ENCODE measurements at regions not wholly inside any gene's neighbourhood (a gene's known extent, or its start where the extent isn't known, plus 50 kb on each side); places are given as distances from the start of the nearest gene placed in this dataset.

- H3K4me3 ChIP-seq (ENCODE audit: control insufficient read depth, low read depth, low read length) = no peak overlapping the region
- TF ChIP-seq CTCF (conservative IDR thresholded peaks at IDR 0.05; ENCODE audit: control insufficient read depth, insufficient read depth, low read depth, low read length) = no peak
Measured at GRCh38 chr3:27574438-27574795, 90.2 kb upstream of the SLC4A7 start.

DNA sequence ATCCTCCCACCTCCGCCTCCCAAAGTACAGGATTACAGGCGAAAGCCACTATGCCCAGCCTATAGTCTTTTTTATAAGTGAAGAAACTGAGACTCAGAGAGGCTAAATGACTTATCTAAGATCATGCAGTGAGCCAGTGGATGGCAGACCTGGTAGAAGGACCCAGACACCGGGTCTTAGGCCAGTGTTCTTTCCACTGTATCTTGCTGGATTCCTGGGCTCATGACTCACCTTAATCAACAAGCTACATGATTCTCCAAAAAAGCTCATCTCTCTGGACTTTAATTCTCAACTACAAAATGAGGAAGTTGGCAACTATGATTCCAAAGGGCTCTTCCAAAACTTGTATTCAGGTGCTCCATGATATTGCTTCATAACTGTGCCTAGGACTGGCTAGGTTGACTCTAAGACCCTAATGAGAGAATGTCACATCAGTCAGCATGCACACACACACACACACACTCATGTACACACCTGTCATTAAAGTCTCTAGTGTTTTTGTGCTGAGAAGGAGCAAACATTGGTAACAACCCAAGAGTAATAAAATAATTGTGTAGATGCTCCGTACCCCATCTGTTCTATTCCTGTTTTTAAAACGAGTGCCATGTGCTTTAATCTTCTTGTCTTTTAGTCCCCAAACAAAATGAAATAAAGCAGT, 89.7 kb upstream of the SLC4A7 start:
- no peak for TF ChIP-seq CTCF (conservative IDR thresholded peaks at IDR 0.05; ENCODE audit: control insufficient read depth, insufficient read depth, low read depth, low read length)
- H3K4me3 ChIP-seq (ENCODE audit: control insufficient read depth, low read depth, low read length) = no peak overlapping the region
- peak; percentile 31 for DNase-seq (ENCODE audit: low read depth)

More at GRCh38 chr3:27574438-27574795, 90.2 kb upstream of the SLC4A7 start:
- DNase-seq (ENCODE audit: low read depth) = no peak

- no peak for TF ChIP-seq CTCF (conservative IDR thresholded peaks at IDR 0.05; ENCODE audit: control insufficient read depth, insufficient read depth, low read depth, low read length)
Measured at GRCh38 chr3:27573138-27573537, 89.0 kb upstream of the SLC4A7 start.

DNA sequence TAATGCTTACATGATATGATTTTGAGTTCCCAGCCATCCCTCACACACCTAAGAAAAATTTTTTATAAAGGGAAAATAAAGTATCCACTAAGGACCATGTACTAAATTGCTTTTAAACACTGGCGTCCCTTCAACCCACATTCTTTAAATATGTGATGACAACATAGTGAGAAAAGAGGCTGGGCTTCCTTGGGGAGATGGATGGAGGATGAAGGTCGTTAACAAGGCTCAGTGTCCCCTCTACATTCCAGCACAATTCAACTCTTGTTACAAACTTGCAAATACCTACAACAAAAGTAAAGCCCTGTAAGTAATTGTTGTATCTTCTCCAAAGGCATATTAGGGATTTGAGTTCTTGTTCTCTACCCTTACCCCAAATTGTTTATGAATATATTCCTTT, 87.2 kb upstream of the SLC4A7 start:
- H3K4me3 ChIP-seq (ENCODE audit: control insufficient read depth, low read depth, low read length) = no peak overlapping the region
- DNase-seq (ENCODE audit: low read depth) = no peak
- no peak for TF ChIP-seq CTCF (conservative IDR thresholded peaks at IDR 0.05; ENCODE audit: control insufficient read depth, insufficient read depth, low read depth, low read length)

More at GRCh38 chr3:27573138-27573537, 89.0 kb upstream of the SLC4A7 start:
- DNase-seq (ENCODE audit: low read depth) = no peak
- H3K4me3 ChIP-seq (ENCODE audit: control insufficient read depth, low read depth, low read length) = no peak overlapping the region

GRCh38 chr3:27570421-27571106, 86.4 kb upstream of the SLC4A7 start:
- no peak for DNase-seq (ENCODE audit: low read depth)
- no peak overlapping the region for H3K4me3 ChIP-seq (ENCODE audit: control insufficient read depth, low read depth, low read length)
- TF ChIP-seq CTCF (conservative IDR thresholded peaks at IDR 0.05; ENCODE audit: control insufficient read depth, insufficient read depth, low read depth, low read length) = no peak

DNA sequence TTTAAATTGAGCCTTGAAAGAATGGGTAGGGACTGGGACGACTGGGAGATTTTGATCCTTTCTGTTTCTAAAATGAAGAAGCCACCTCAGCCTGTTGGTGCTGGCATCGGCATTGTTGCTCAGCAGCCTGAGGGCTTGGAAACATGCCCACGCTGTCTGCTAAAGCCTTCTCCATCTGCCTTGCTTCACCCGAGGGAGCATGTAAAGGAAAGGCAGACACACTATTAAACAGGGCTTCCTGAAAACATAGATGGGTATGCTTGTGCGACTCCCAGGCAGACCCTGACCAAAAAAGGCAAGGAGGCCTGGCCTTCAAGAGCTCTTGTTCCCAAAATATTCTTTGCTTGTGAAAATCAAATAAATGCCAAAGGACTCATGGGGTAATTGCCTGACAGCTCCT, 84.2 kb upstream of the SLC4A7 start:
- H3K4me3 ChIP-seq (ENCODE audit: control insufficient read depth, low read depth, low read length) = no peak overlapping the region
- DNase-seq (ENCODE audit: low read depth) = peak; percentile 48
- no peak for TF ChIP-seq CTCF (conservative IDR thresholded peaks at IDR 0.05; ENCODE audit: control insufficient read depth, insufficient read depth, low read depth, low read length)
